ENCODE measurements at regions not wholly inside any gene's neighbourhood (a gene's known extent, or its start where the extent isn't known, plus 50 kb on each side); places are given as distances from the start of the nearest gene placed in this dataset.

GRCh38 chr13:99832347-99832746 is 139.2 kb downstream of the ZIC5 start:
- TF ChIP-seq, protein P1, sequence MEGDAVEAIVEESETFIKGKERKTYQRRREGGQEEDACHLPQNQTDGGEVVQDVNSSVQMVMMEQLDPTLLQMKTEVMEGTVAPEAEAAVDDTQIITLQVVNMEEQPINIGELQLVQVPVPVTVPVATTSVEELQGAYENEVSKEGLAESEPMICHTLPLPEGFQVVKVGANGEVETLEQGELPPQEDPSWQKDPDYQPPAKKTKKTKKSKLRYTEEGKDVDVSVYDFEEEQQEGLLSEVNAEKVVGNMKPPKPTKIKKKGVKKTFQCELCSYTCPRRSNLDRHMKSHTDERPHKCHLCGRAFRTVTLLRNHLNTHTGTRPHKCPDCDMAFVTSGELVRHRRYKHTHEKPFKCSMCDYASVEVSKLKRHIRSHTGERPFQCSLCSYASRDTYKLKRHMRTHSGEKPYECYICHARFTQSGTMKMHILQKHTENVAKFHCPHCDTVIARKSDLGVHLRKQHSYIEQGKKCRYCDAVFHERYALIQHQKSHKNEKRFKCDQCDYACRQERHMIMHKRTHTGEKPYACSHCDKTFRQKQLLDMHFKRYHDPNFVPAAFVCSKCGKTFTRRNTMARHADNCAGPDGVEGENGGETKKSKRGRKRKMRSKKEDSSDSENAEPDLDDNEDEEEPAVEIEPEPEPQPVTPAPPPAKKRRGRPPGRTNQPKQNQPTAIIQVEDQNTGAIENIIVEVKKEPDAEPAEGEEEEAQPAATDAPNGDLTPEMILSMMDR (CRISPR knock-in tag; IDR thresholded peaks at IDR 0.05): no peak
- TF ChIP-seq, protein P2, sequence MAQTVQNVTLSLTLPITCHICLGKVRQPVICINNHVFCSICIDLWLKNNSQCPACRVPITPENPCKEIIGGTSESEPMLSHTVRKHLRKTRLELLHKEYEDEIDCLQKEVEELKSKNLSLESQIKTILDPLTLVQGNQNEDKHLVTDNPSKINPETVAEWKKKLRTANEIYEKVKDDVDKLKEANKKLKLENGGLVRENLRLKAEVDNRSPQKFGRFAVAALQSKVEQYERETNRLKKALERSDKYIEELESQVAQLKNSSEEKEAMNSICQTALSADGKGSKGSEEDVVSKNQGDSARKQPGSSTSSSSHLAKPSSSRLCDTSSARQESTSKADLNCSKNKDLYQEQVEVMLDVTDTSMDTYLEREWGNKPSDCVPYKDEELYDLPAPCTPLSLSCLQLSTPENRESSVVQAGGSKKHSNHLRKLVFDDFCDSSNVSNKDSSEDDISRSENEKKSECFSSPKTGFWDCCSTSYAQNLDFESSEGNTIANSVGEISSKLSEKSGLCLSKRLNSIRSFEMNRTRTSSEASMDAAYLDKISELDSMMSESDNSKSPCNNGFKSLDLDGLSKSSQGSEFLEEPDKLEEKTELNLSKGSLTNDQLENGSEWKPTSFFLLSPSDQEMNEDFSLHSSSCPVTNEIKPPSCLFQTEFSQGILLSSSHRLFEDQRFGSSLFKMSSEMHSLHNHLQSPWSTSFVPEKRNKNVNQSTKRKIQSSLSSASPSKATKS (CRISPR knock-in tag; IDR thresholded peaks at IDR 0.05): no peak
